ENCODE measurements at regions not wholly inside any gene's neighbourhood (a gene's known extent, or its start where the extent isn't known, plus 50 kb on each side); places are given as distances from the start of the nearest gene placed in this dataset.

GRCh38 chr5:170169996-170170395 is 62.8 kb upstream of the C5orf58 start:
- H3K4me2 ChIP-seq (ENCODE audit: insufficient read depth, insufficient read length, low read length), result no peak overlapping the region
- no peak overlapping the region for H3K27ac ChIP-seq (ENCODE audit: insufficient read length, low read depth, low read length)
- no peaks in the 10 kb centered on the region for H3K9me3 ChIP-seq (ENCODE audit: control insufficient read depth, low read depth, low read length)
- H3K4me1 ChIP-seq (ENCODE audit: insufficient read depth, low read length), result no peaks in the 10 kb centered on the region
- no peak overlapping the region for H4K8ac ChIP-seq (replicated peaks; ENCODE audit: insufficient read length, low read depth, low read length)
- Mint-ChIP-seq H3K4me1 (peaks cover 3% of the 10 kb centered on the region in 2 experiments; a peak in 1 of 4 replicates), H3K27ac (no peak overlapping the region), H3K4me3 (no peak overlapping the region), H3K9me3 (no peaks in the 10 kb centered on the region), H3K36me3 (ENCODE audit: insufficient read depth in 1 of 3, low read depth in 3 of 3) (no peaks in the 10 kb centered on the region), H3K27me3 (ENCODE audit: low read depth) (peaks cover 12% of the 10 kb centered on the region)
- H2AK5ac ChIP-seq (ENCODE audit: insufficient read length, low read length), result no peak overlapping the region
- H3K23ac ChIP-seq (ENCODE audit: insufficient read length, low read depth, low read length), result no peak overlapping the region
- WGBS (ENCODE audit: extremely low coverage, insufficient read length, low lambda C conversion rate), result no CpG with 5 or more reads among the region's 4 CpGs
- no peak overlapping the region for H4K91ac ChIP-seq (ENCODE audit: insufficient read length, low read depth, low read length)
- H2BK20ac ChIP-seq (ENCODE audit: low read depth, low read length, poor library complexity, severe bottlenecking), result no peak overlapping the region
- no peaks in the 10 kb centered on the region for H3K27me3 ChIP-seq (ENCODE audit: insufficient read depth, low read length)
- H3K79me1 ChIP-seq (ENCODE audit: insufficient read depth, low read depth, low read length, poor library complexity, severe bottlenecking), result no peaks in the 10 kb centered on the region
- no peaks in the 10 kb centered on the region for H3K79me2 ChIP-seq (ENCODE audit: insufficient read depth, low read length)
- no peak overlapping the region for H3K18ac ChIP-seq (ENCODE audit: insufficient read length, low read depth, low read length)
- H2BK5ac ChIP-seq (ENCODE audit: insufficient read length, low read length), result no peak overlapping the region
- no peak overlapping the region for H2BK120ac ChIP-seq (ENCODE audit: low read depth, low read length, poor library complexity, severe bottlenecking)
- H3K23me2 ChIP-seq (ENCODE audit: insufficient read length, low read depth, low read length, poor library complexity, severe bottlenecking), result no peaks in the 10 kb centered on the region
- H2AFZ ChIP-seq (ENCODE audit: low read length), result no peak overlapping the region
- no peaks in the 10 kb centered on the region for H4K20me1 ChIP-seq (ENCODE audit: control insufficient read depth, insufficient read depth, insufficient read length)
- TF ChIP-seq CTCF (conservative IDR thresholded peaks at IDR 0.05), result no peak
- H2BK12ac ChIP-seq (ENCODE audit: insufficient read length, low read depth, low read length), result no peak overlapping the region
- H3T11ph ChIP-seq (ENCODE audit: low read length), result no peak overlapping the region
- H3K56ac ChIP-seq (ENCODE audit: insufficient read length, low read depth, low read length), result no peak overlapping the region
- H3K9ac ChIP-seq (ENCODE audit: extremely low read depth, insufficient read length, low read length), result no peak overlapping the region
- no peak overlapping the region for H3K14ac ChIP-seq (ENCODE audit: insufficient read depth, low read length)
- H4K5ac ChIP-seq (ENCODE audit: insufficient read length, low read depth, low read length), result no peak overlapping the region
- no peak overlapping the region for H2BK15ac ChIP-seq (ENCODE audit: low read depth, low read length)
- H3K4ac ChIP-seq (ENCODE audit: low read depth, low read length), result no peak overlapping the region
- DNase-seq, result no peak

Data from H9 (cell line).